Daoy (cell line): ENCODE measurements at regions not wholly inside any gene's neighbourhood (a gene's known extent, or its start where the extent isn't known, plus 50 kb on each side); places are given as distances from the start of the nearest gene placed in this dataset.
A peak's percentile ranks its signal among the peaks of the same experiment; 100 is the strongest.
"Not testable (repeated sequence)": the region's sequence is repeated elsewhere in the genome, so short reads cannot be mapped to it uniquely, and the experiment has no call there.

Experiments used
- DNase-seq: peaks from one replicate; pipeline ENCODE4 v3.0.0-alpha.2; 2015; ENCODE audit warnings: low read depth

- peak; percentile 17 for DNase-seq
Measured at GRCh38 chr7:68176974-68177373, 1180.3 kb downstream of the TYW1 start.

DNA sequence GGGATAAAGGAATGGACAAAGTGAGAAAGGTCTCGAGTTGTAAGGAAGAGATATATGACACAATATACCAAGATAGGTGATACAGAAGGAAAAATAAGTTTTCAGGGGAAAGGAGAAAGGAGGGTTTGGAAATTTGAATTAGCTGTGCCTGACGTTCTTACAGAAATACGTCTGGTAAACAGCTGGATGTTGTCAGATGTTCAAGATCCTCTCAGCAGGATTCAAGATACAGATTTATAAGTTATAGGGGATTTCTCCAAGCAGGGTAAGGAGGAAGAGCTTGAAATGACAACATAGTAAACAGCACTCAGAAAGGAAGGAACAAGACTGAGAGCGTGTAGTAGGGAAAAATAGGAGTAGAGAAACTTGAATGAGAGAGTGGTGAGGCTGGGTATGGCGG lies 1184.1 kb downstream of the TYW1 start:
- no peak for DNase-seq

DNA sequence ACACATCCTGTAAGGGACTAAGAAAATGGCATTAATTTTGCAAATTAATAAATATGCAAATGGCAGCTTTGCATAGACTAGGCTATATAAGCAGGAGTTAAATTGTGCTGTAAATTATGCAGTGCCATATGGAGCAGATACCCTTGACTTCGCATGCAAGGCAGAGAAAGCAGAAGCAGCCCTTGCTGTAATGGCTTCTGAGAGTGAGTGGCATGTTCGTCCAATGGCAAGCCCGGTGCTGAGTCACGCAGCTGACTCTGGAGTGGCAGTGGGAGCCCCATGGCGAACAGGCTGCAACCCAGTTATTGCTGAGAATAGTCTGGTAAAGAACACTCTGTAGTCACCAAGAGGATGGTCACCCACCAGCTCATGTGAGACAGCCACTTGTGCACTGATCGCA lies 1186.5 kb downstream of the TYW1 start:
- no peak for DNase-seq

- DNase-seq, result no peak
Measured at GRCh38 chr7:68185631-68186456, 1189.2 kb downstream of the TYW1 start.

DNA sequence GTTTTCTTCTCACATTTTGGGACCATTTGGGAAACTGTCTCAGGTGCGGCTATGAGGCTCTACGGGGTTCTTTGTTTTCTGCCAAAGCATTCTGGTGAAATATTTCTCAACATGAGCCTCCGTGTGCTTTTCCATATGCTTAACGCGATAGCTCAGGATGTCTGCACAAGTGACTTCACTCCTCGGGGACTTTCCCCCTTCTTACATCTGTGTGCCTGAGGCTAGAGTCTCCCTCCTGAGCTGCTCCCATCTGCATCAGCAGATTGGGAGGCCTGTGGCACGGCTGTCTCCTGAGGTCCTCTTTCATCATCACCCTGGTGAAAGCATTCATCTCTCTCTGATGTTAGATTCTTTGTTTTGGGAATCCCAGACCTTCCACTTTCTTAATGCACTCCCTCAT lies 1190.9 kb downstream of the TYW1 start:
- DNase-seq, result no peak

- DNase-seq, result no peak
Measured at GRCh38 chr7:68192941-68193340, 1196.3 kb downstream of the TYW1 start.

- not testable (repeated sequence) for DNase-seq
Measured at GRCh38 chr7:68195642-68196041, 1199.0 kb downstream of the TYW1 start.

- no peak for DNase-seq
Measured at GRCh38 chr7:68200051-68200670, 1203.5 kb downstream of the TYW1 start.

DNA sequence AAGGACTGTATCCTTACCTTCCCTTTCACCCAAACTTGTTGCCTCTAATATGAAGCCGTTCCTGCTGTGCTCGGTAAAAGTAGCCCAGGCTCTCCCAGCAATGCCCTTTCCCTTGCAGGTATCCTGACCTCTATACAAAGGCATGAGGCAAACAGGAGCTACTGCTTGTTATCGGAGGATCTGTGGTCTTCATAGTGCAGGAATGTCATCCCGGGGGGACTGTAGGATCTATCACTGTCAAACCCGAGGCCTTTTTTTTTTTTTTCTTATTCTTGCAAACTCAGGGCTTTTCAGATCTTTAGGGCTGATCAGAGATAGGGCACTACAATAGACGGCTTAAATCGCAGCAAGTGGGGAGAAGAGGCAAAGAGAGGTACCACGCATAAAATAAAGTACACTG lies 1206.6 kb downstream of the TYW1 start:
- no peak for DNase-seq

- DNase-seq, result no peak
Measured at GRCh38 chr7:68205826-68206225, 1209.2 kb downstream of the TYW1 start.

- DNase-seq, result no peak
Measured at GRCh38 chr7:68206946-68207485, 1210.4 kb downstream of the TYW1 start.

- DNase-seq, result no peak
Measured at GRCh38 chr7:68207676-68208075, 1211.0 kb downstream of the TYW1 start.

- DNase-seq, result no peak
Measured at GRCh38 chr7:68209486-68209885, 1212.9 kb downstream of the TYW1 start.

- no peak for DNase-seq
Measured at GRCh38 chr7:68213838-68214237, 1217.2 kb downstream of the TYW1 start.

DNA sequence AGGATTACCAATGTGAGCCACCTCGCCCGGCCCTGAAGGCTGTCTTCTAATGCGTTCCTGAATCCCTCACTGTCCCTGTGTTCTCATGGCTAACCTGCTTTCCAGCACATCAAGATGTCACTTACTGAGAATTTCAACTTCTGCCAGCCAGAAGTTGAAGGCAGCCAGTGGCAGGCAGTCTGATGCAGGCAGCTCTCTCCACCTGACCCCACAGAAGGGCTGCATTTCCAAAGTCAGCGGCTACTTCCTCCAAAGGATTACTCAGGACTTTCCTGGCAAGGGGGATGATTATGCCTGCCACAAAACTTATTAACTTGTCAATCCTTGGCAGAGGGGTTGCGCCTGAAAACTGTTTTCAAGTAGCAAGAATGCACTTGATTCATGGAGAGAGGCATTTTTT lies 1219.4 kb downstream of the TYW1 start:
- no peak for DNase-seq

DNA sequence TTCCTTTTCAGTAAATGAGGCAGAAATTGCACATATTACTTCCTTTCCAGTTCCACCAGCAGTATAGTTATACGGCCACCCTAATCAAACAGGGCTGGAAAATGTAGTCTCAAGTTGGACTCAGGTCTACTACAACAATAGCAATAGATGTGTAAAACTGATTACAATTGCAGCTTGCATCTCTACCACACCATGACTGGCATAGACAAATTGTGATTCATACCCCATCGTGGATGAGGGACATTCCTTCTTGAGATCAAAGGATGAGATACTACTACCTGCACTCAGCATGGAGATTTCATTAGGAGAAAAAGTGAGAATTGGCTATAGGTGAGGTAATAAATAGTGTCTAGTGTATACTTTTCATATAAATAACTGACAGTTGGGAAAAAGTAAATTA lies 1220.8 kb downstream of the TYW1 start:
- DNase-seq, result no peak

DNA sequence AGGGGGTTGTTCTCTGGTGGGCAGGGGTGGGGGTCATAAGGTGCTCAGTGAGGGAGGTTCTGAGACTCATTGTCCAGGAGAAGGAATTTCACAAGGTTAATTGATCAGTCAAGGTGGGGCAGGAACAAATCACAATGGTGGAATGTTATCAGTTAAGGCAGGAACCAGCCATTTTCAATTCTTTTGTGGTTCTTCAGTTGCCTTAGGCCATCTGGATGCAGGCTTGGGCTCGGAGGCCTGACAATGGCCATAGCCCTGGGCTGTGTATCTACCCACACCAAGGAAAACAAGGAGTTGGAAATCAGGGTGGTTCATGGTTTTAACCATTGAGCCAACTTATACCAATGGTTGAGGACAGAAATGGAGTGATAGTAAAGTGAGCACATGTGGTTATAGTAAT lies 1221.8 kb downstream of the TYW1 start:
- no peak for DNase-seq

DNA sequence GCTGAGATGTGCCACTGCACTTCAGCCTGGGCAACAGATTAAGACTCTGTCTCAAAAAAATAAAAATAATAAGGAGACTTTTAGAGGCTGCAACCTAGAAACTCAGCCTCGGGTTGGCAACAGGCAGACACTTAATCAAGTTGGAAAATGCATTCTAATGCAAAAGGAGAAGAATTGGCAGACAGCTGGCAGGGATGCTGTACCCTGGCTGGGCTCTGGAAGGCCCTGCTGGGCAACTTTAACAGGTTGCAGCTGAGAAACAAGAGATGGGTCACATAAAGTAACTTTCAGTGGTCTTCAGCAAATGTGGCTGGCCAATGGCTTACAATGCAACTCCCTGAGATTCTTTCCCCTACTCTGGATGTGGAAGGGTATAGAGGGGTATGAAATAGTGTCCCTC lies 1225.7 kb downstream of the TYW1 start:
- DNase-seq, result no peak

DNA sequence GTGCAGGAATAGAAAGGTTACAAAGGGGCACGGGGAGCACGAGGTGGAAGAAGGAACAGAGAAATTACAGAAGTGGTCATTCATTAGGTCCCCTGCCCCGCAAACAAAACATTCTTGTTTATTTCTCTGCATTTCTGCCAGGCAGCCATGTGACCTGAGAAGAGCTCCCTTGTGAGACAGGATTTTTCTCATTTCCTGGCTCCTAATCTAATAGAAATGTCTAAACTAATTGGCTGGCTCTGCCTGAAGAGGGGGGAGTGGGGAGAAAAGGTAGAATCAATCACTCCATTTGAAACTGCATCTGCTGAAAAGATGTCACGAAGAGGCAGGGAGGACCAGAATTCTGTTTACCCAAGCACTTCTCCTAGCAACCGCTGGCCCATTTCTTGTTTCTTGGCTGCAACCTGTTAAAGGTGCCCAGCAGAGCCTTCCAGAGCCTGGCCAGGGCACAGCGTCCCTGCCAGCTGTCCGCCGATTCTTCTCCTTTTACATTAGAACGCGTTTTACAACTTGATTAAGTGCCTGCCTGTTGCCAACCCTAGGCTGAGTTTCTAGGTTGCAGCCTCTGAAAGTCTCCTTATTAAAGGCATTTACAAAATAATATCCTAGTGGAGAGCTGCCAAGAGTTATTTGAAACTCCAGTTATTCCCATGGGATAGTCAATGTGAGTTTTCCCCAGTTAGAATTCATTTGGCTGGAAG lies 1227.6 kb downstream of the TYW1 start:
- no peak for DNase-seq

- DNase-seq, result not testable (repeated sequence)
Measured at GRCh38 chr7:68231011-68231410, 1234.4 kb downstream of the TYW1 start.

DNA sequence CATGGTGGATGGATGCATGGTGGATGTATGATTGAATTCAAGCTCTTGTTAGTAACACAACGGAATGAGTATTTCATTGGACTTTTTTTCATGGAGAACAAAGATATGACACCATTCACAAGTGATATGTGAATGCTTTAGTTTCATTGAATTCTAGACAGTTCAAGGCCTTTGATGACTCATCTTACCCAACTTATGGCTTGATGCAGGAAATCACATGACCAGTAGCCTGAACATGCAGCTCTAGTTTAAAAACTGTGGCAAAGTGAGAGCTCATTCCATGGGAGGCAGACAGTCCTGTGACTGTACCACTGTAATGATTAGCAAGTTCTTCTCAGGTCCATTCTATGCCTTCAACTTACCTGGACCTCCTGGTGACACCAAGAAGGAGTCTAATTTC lies 1239.3 kb downstream of the TYW1 start:
- no peak for DNase-seq

DNA sequence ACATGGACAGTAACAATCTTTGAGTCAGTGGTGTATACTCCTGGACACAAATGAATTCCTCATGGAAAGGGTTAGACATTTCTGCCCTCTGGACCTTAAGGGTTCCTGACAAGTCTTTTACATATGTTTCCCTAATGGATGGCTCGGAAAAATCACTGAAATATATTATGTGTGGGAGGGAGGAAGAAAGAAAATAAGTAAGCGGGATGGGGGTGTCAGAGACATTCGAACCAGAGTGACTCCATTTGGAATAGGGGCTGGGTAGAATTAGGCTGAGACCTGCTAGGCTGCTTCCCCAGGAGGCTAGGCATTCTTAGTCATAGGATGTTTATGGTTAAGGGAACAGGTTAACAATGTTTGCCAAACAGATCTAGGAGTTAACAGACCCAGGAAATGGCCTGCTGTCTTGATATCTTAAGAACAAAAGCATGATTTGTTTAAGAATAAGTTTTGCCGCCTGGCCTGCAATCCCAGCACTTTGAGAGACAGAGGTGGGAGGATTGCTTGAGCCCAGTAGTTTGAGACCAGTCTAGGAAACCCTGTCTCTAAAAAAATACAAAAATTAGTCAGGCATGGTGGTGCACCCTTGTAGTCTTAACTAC lies 1241.7 kb downstream of the TYW1 start:
- no peak for DNase-seq
